ENCODE measurements at regions not wholly inside any gene's neighbourhood (a gene's known extent, or its start where the extent isn't known, plus 50 kb on each side); places are given as distances from the start of the nearest gene placed in this dataset.

GRCh38 chr10:124259139-124259825, 159.4 kb downstream of the OAT start:
- POLR2A ChIA-PET = no interaction called here
- intact Hi-C loops (cut with micrococcal nuclease; ENCODE audit: unreplicated experiment) = no loop called here
- H3K36me3 Mint-ChIP-seq (ENCODE audit: insufficient read depth, unreplicated experiment) = no peaks in the 10 kb centered on the region

GRCh38 chr10:124257781-124258180, 160.9 kb downstream of the OAT start:
- peaks cover 3% of the 10 kb centered on the region for H3K27me3 Mint-ChIP-seq (ENCODE audit: insufficient read depth, unreplicated experiment)
- ChIA-PET POLR2A (no interaction called here), CTCF (no interaction called here)
- no peak for TF ChIP-seq CTCF (IDR thresholded peaks at IDR 0.05; ENCODE audit: insufficient read depth in 1 of 2, low read depth in 1 of 2, low read length in 1 of 2, severe bottlenecking in 1 of 2, unreplicated experiment in 1 of 2)
- H3K4me3 Mint-ChIP-seq (ENCODE audit: unreplicated experiment) = no peak overlapping the region
- Histone ChIP-seq H3K36me3 (ENCODE audit: control insufficient read depth, insufficient read depth, low read length) (no peaks in the 10 kb centered on the region), H3K4me1 (no peaks in the 10 kb centered on the region), H3K4me3 (ENCODE audit: low read depth, low read length) (no peak overlapping the region), H3K9me3 (no peaks in the 10 kb centered on the region), H3K27me3 (replicated peaks; ENCODE audit: control insufficient read depth, insufficient read depth, low read length) (no peaks in the 10 kb centered on the region)
- intact Hi-C loops (cut with micrococcal nuclease; ENCODE audit: unreplicated experiment) = no loop called here
- no peak for DNase-seq
- H3K36me3 Mint-ChIP-seq (ENCODE audit: insufficient read depth, unreplicated experiment) = no peaks in the 10 kb centered on the region
- peaks cover 10% of the 10 kb centered on the region for H3K9me3 Mint-ChIP-seq (ENCODE audit: unreplicated experiment)
- BruUV-seq (replicated peaks) = no TSS peak
- no peak overlapping the region for H3K27ac Mint-ChIP-seq (ENCODE audit: unreplicated experiment)
- no peaks in the 10 kb centered on the region for H3K4me1 Mint-ChIP-seq (ENCODE audit: low read depth, unreplicated experiment)

More at GRCh38 chr10:124259139-124259825, 159.4 kb downstream of the OAT start:
- H3K27me3 Mint-ChIP-seq (ENCODE audit: insufficient read depth, unreplicated experiment) = peaks cover 9% of the 10 kb centered on the region
- peak in 1 of 2 experiments; percentile 32 for TF ChIP-seq CTCF (IDR thresholded peaks at IDR 0.05; ENCODE audit: insufficient read depth in 1 of 2, low read depth in 1 of 2, low read length in 1 of 2, severe bottlenecking in 1 of 2, unreplicated experiment in 1 of 2)
- BruUV-seq (replicated peaks) = no TSS peak
- Histone ChIP-seq H3K4me1 (no peaks in the 10 kb centered on the region), H3K9me3 (no peaks in the 10 kb centered on the region), H3K27me3 (replicated peaks; ENCODE audit: control insufficient read depth, insufficient read depth, low read length) (no peaks in the 10 kb centered on the region), H3K4me3 (ENCODE audit: low read depth, low read length) (no peak overlapping the region), H3K36me3 (ENCODE audit: control insufficient read depth, insufficient read depth, low read length) (no peaks in the 10 kb centered on the region)
- H3K4me3 Mint-ChIP-seq (ENCODE audit: unreplicated experiment) = no peak overlapping the region
- no peaks in the 10 kb centered on the region for H3K4me1 Mint-ChIP-seq (ENCODE audit: low read depth, unreplicated experiment)
- DNase-seq = peak; percentile 26 to 39
- CTCF ChIA-PET = interaction anchor here (1.3 to 1.6 kb wide), 2 partner anchors 130 to 265 kb away, joined by 4 to 5 read pairs; no protein-coding TSS in a partner anchor
- H3K9me3 Mint-ChIP-seq (ENCODE audit: unreplicated experiment) = peaks cover 10% of the 10 kb centered on the region
- H3K27ac Mint-ChIP-seq (ENCODE audit: unreplicated experiment) = no peak overlapping the region

GRCh38 chr10:124256151-124256550, 162.6 kb downstream of the OAT start:
- peaks cover 10% of the 10 kb centered on the region for H3K9me3 Mint-ChIP-seq (ENCODE audit: unreplicated experiment)
- ChIA-PET POLR2A (no interaction called here), CTCF (no interaction called here)
- no TSS peak for BruUV-seq (replicated peaks)
- peaks cover 6% of the 10 kb centered on the region for H3K27me3 Mint-ChIP-seq (ENCODE audit: insufficient read depth, unreplicated experiment)
- Histone ChIP-seq H3K4me3 (ENCODE audit: low read depth, low read length) (no peak overlapping the region), H3K9me3 (no peaks in the 10 kb centered on the region), H3K36me3 (ENCODE audit: control insufficient read depth, insufficient read depth, low read length) (no peaks in the 10 kb centered on the region), H3K4me1 (no peaks in the 10 kb centered on the region), H3K27me3 (replicated peaks; ENCODE audit: control insufficient read depth, insufficient read depth, low read length) (no peaks in the 10 kb centered on the region)
- H3K4me3 Mint-ChIP-seq (ENCODE audit: unreplicated experiment) = no peak overlapping the region
- H3K27ac Mint-ChIP-seq (ENCODE audit: unreplicated experiment) = no peak overlapping the region
- DNase-seq = peak in 1 of 2 experiments; percentile 9
- no peak for TF ChIP-seq CTCF (IDR thresholded peaks at IDR 0.05; ENCODE audit: insufficient read depth in 1 of 2, low read depth in 1 of 2, low read length in 1 of 2, severe bottlenecking in 1 of 2, unreplicated experiment in 1 of 2)
- no peaks in the 10 kb centered on the region for H3K4me1 Mint-ChIP-seq (ENCODE audit: low read depth, unreplicated experiment)
- no peaks in the 10 kb centered on the region for H3K36me3 Mint-ChIP-seq (ENCODE audit: insufficient read depth, unreplicated experiment)
- intact Hi-C loops (cut with micrococcal nuclease; ENCODE audit: unreplicated experiment) = no loop called here
